Smooth muscle cell (in vitro differentiated cells): ENCODE measurements at regions not wholly inside any gene's neighbourhood (a gene's known extent, or its start where the extent isn't known, plus 50 kb on each side); places are given as distances from the start of the nearest gene placed in this dataset.
A peak's percentile ranks its signal among the peaks of the same experiment; 100 is the strongest.

ENCODE experiments used
- DNase-seq: peaks from one replicate; lab custom pipeline; 2025; ENCODE audit not compliant: unreplicated experiment; lab: John Stamatoyannopoulos, UW
- H2AFZ ChIP-seq: fragments of 200-600 bp; sonication (generic); 2 replicates; pipeline ENCODE4 v1.6.0; 2016; ENCODE audit warnings: antibody characterized with exemption, low read depth, mild to moderate bottlenecking
- H3F3A ChIP-seq: fragments of 200-600 bp; sonication (generic); 2 replicates; pipeline ENCODE4 v1.6.0; 2017; ENCODE audit warnings: antibody characterized with exemption, low read depth
- H3K27ac ChIP-seq: fragments of 200-600 bp; sonication (generic); 2 replicates; pipeline ENCODE4 v1.5.1; 2016; ENCODE audit warnings: low read depth, mild to moderate bottlenecking
- H3K27me3 ChIP-seq: fragments of 200-600 bp; sonication (generic); 2 replicates; pipeline ENCODE4 v1.6.1; 2016; ENCODE audit warnings: low read depth, mild to moderate bottlenecking
- H3K36me3 ChIP-seq: fragments of 200-600 bp; sonication (generic); 2 replicates; pipeline ENCODE4 v1.5.1; 2016; ENCODE audit warnings: low read depth
- H3K4me1 ChIP-seq: fragments of 200-600 bp; sonication (generic); 2 replicates; pipeline ENCODE4 v1.5.1; 2016; ENCODE audit warnings: low read depth
- H3K4me2 ChIP-seq: fragments of 200-600 bp; sonication (generic); 2 replicates; pipeline ENCODE4 v1.6.0; 2016; ENCODE audit warnings: mild to moderate bottlenecking
- H3K4me3 ChIP-seq: fragments of 200-600 bp; sonication (generic); 2 replicates; pipeline ENCODE4 v1.5.1; 2016; ENCODE audit warnings: mild to moderate bottlenecking
- H3K79me2 ChIP-seq: fragments of 200-600 bp; sonication (generic); 2 replicates; pipeline ENCODE4 v1.6.0; 2016; ENCODE audit warnings: low read depth, mild to moderate bottlenecking
- H3K9ac ChIP-seq: fragments of 200-600 bp; sonication (generic); 2 replicates; pipeline ENCODE4 v1.6.0; 2016; ENCODE audit warnings: low read depth
- H3K9me3 ChIP-seq: fragments of 200-600 bp; sonication (generic); replicated peaks from 2 replicates; pipeline ENCODE4 v1.5.1; 2016; ENCODE audit warnings: low read depth
- H4K20me1 ChIP-seq: fragments of 200-600 bp; sonication (generic); 2 replicates; pipeline ENCODE4 v1.6.0; 2016; ENCODE audit warnings: low read depth
- WGBS: methylation state at CpG from one replicate; pipeline ENCODE4 v1.1.7; 2016; ENCODE audit warnings: low lambda C conversion rate; 5-methylcytosine and 5-hydroxymethylcytosine counted together
- TF ChIP-seq, protein P1 (sequence below): fragments of 200-600 bp; sonication (generic); IDR thresholded peaks from 2 replicates; pipeline ENCODE4 v1.5.1; 2017; ENCODE audit warnings: borderline replicate concordance, mild to moderate bottlenecking, antibody characterized with exemption; ENCODE audit not compliant: insufficient read depth, poor library complexity, severe bottlenecking

DNA sequence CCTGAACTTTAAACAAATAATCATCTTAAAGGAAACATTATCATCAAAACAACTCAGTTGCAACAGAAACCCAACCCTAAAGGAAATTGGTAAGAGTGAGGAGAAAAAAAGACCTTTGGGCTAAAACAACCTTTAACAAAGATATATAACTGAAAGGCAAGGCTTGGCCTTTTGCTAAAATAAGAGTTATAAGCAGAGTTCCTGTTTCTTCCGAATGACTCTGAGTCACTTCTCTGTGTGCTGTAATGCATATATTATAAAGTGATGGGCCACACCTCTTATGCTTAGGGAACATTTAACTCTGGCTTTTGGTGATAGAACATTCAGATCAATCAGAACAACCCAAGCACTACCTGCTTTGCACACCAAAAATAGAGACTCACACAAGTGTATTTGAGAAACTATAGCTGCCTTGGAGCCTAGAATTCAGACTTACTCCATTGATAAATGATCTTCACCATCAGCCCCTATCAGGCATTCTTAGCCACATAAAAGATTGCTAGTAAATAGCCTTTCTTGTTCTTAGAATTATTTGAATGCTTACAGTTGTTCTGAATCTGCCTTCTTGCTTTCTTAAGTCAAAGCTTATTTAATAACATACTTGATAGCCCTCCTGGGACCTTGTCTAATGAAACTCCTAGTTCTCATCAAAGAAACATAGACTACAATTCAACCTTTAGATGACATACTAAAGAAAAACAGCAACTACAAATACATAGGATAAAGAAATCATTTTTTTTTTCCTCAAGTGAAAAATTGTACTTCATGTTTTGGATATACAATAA, 294.2 kb upstream of the SEMA6D start:
- Histone ChIP-seq H3K79me2 (no peaks in the 10 kb centered on the region), H4K20me1 (no peaks in the 10 kb centered on the region), H3K9ac (no peak overlapping the region), H3F3A (no peaks in the 10 kb centered on the region), H3K4me1 (no peaks in the 10 kb centered on the region), H3K27ac (no peak overlapping the region), H3K36me3 (no peaks in the 10 kb centered on the region), H2AFZ (no peak overlapping the region), H3K27me3 (no peaks in the 10 kb centered on the region), H3K9me3 (no peaks in the 10 kb centered on the region), H3K4me3 (no peak overlapping the region), H3K4me2 (no peak overlapping the region)
- TF ChIP-seq, protein P1, sequence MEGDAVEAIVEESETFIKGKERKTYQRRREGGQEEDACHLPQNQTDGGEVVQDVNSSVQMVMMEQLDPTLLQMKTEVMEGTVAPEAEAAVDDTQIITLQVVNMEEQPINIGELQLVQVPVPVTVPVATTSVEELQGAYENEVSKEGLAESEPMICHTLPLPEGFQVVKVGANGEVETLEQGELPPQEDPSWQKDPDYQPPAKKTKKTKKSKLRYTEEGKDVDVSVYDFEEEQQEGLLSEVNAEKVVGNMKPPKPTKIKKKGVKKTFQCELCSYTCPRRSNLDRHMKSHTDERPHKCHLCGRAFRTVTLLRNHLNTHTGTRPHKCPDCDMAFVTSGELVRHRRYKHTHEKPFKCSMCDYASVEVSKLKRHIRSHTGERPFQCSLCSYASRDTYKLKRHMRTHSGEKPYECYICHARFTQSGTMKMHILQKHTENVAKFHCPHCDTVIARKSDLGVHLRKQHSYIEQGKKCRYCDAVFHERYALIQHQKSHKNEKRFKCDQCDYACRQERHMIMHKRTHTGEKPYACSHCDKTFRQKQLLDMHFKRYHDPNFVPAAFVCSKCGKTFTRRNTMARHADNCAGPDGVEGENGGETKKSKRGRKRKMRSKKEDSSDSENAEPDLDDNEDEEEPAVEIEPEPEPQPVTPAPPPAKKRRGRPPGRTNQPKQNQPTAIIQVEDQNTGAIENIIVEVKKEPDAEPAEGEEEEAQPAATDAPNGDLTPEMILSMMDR, result no peak
- DNase-seq, result no peak
- 33% methylated on average over 1 of the region's 1 CpG for WGBS

DNA sequence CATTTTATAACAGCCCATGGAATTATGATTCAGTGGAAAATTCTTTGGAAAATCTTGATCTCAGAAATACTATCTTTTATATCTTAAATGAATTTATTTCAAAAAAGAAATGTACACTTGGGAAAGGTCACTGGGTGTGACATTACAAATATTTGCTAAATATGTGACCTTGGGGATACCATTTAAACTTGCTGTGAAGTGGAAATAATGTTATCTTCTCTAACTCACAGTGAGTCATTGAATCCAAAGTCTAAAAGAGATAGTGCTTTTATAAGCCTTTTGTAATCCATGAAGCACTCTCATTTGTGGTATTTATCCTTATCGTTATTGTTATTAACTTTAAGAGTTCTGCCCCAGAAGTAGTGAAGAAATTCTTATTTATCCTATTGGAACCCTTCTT, 289.8 kb upstream of the SEMA6D start:
- no peaks in the 10 kb centered on the region for H3F3A ChIP-seq
- TF ChIP-seq, protein P1, result no peak
- H3K9me3 ChIP-seq, result no peaks in the 10 kb centered on the region
- H3K4me3 ChIP-seq, result no peak overlapping the region
- no peaks in the 10 kb centered on the region for H3K27me3 ChIP-seq
- no peak overlapping the region for H2AFZ ChIP-seq
- DNase-seq, result no peak
- WGBS, result 60% methylated on average over 1 of the region's 1 CpG
- H3K79me2 ChIP-seq, result no peaks in the 10 kb centered on the region
- H3K9ac ChIP-seq, result no peak overlapping the region
- H3K4me1 ChIP-seq, result peaks cover 3% of the 10 kb centered on the region
- no peaks in the 10 kb centered on the region for H4K20me1 ChIP-seq
- no peaks in the 10 kb centered on the region for H3K36me3 ChIP-seq
- no peak overlapping the region for H3K4me2 ChIP-seq
- no peak overlapping the region for H3K27ac ChIP-seq

DNA sequence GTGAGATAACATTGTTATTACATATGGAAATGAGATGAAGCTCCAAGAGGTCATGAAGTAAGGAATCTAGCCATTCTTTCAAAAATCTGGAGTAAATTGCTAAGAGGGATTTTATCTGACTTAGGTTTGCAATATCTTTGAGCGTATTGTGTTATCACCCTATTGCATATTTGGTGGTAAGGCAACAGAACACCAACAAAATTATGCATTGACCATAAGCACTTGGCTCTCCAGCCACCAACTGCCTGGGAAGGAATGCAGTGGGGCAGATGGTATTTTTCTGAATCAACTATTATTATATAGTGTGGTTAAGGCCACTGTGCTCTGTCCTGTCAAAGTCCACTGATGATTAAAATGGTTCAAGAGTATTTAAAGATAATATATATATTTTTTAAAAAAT, 287.9 kb upstream of the SEMA6D start:
- H3K36me3 ChIP-seq, result no peaks in the 10 kb centered on the region
- DNase-seq, result no peak
- no peak overlapping the region for H3K9ac ChIP-seq
- H3K9me3 ChIP-seq, result no peaks in the 10 kb centered on the region
- no peak overlapping the region for H3K27ac ChIP-seq
- WGBS, result 50% methylated on average over 1 of the region's 1 CpG
- no peak overlapping the region for H3K4me2 ChIP-seq
- no peaks in the 10 kb centered on the region for H3K79me2 ChIP-seq
- TF ChIP-seq, protein P1, result no peak
- H3K4me3 ChIP-seq, result no peak overlapping the region
- no peaks in the 10 kb centered on the region for H3K27me3 ChIP-seq
- peaks cover 3% of the 10 kb centered on the region for H3K4me1 ChIP-seq
- no peaks in the 10 kb centered on the region for H3F3A ChIP-seq
- no peak overlapping the region for H2AFZ ChIP-seq
- no peaks in the 10 kb centered on the region for H4K20me1 ChIP-seq

DNA sequence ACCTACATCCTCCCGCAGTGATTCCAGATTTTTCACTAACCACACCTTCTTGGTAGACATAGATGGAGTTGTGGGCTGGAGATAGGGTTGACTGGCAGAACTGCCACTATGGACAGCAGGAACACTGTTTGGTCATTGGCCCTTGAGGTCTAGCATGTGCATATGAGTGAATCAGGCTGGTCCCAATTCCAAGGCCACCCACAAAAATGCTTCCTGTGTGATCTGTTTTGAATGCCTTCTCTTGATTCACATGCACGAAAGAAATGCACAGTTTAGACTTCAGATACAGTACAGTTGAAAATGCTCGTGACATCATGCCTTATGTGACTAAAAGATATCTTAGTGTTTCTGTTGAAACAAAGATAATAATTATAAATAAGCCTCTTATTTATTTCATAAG, 285.8 kb upstream of the SEMA6D start:
- no peaks in the 10 kb centered on the region for H3K9me3 ChIP-seq
- peak overlapping the region; percentile 82 for H3K27ac ChIP-seq
- 35% methylated on average over 3 of the region's 3 CpGs for WGBS
- H3K4me2 ChIP-seq, result peak overlapping the region; percentile 42
- TF ChIP-seq, protein P1, result no peak
- H3K9ac ChIP-seq, result peak overlapping the region; percentile 37
- H2AFZ ChIP-seq, result no peak overlapping the region
- H3K4me1 ChIP-seq, result peaks cover 3% of the 10 kb centered on the region
- no peaks in the 10 kb centered on the region for H4K20me1 ChIP-seq
- H3K36me3 ChIP-seq, result no peaks in the 10 kb centered on the region
- no peak for DNase-seq
- no peaks in the 10 kb centered on the region for H3K79me2 ChIP-seq
- no peak overlapping the region for H3K4me3 ChIP-seq
- H3K27me3 ChIP-seq, result no peaks in the 10 kb centered on the region
- no peaks in the 10 kb centered on the region for H3F3A ChIP-seq
